ENCODE measurements at regions not wholly inside any gene's neighbourhood (a gene's known extent, or its start where the extent isn't known, plus 50 kb on each side); places are given as distances from the start of the nearest gene placed in this dataset.

GRCh38 chr20:50376179-50376887, 133.8 kb upstream of the PTPN1 start:
- Histone ChIP-seq H3K4me3 (ENCODE audit: control insufficient read depth in 1 of 7, extremely low read depth in 1 of 7, insufficient read depth in 4 of 7, low read depth in 2 of 7, low read length in 6 of 7) (no peak overlapping the region), H3K27ac (ENCODE audit: insufficient read depth in 1 of 2, low read depth in 1 of 2, low read length in 2 of 2, poor library complexity in 1 of 2, severe bottlenecking in 2 of 2) (no peak overlapping the region), H3K36me3 (ENCODE audit: control insufficient read depth in 4 of 4, insufficient read depth in 4 of 4, low read length in 3 of 4) (no peaks in the 10 kb centered on the region), H3K4me1 (ENCODE audit: control extremely low read depth in 1 of 4, control insufficient read depth in 4 of 4, insufficient read depth in 4 of 4, low read length in 3 of 4) (peaks cover 4 to 45% (median 32%) of the 10 kb centered on the region in 4 experiments), H3K27me3 (replicated peaks in 2 of 5; ENCODE audit: control insufficient read depth in 4 of 5, insufficient read depth in 5 of 5, low read length in 4 of 5) (no peaks in the 10 kb centered on the region), H3K9me3 (ENCODE audit: control extremely low read depth in 1 of 5, control insufficient read depth in 4 of 5, insufficient read depth in 2 of 5, low read depth in 1 of 5, low read length in 4 of 5) (no peaks in the 10 kb centered on the region)
- no peak for DNase-seq
- ChIA-PET POLR2A (interaction anchor here (0.6 kb wide), 1 partner anchor 10 kb away, joined by 3 read pairs; no protein-coding TSS in a partner anchor), CTCF (interaction anchor here (2.0 kb wide), 1 partner anchor 9 kb away, joined by 7 read pairs; no protein-coding TSS in a partner anchor)
- 93% methylated on average over 10 of the region's 14 CpGs for WGBS (ENCODE audit: insufficient coverage)

GRCh38 chr20:50376888-50377459, 133.2 kb upstream of the PTPN1 start:
- WGBS (ENCODE audit: insufficient coverage): 79% methylated on average over 15 of the region's 17 CpGs
- POLR2A ChIA-PET: interaction anchor here (0.6 kb wide), 1 partner anchor 10 kb away, joined by 3 read pairs; no protein-coding TSS in a partner anchor

GRCh38 chr20:50378170-50379000, 131.8 kb upstream of the PTPN1 start:
- ChIA-PET POLR2A (interaction anchor here (0.6 kb wide), 1 partner anchor 84 kb away, joined by 3 read pairs; no protein-coding TSS in a partner anchor), CTCF (interaction anchor here (0.7 to 2.6 kb wide), 7 partner anchors 9 to 40 kb away, joined by 3 to 9 read pairs (median 4); no protein-coding TSS in a partner anchor)
- peaks cover 14 to 65% (median 51%) of the 10 kb centered on the region in 4 experiments for H3K4me1 ChIP-seq (ENCODE audit: control extremely low read depth in 1 of 4, control insufficient read depth in 4 of 4, insufficient read depth in 4 of 4, low read length in 3 of 4)
- H3K27ac ChIP-seq (ENCODE audit: insufficient read depth in 1 of 2, low read depth in 1 of 2, low read length in 2 of 2, poor library complexity in 1 of 2, severe bottlenecking in 2 of 2): no peak overlapping the region
- H3K27me3 ChIP-seq (replicated peaks in 2 of 5; ENCODE audit: control insufficient read depth in 4 of 5, insufficient read depth in 5 of 5, low read length in 4 of 5): no peaks in the 10 kb centered on the region
- no peak overlapping the region for H3K4me3 ChIP-seq (ENCODE audit: control insufficient read depth in 1 of 7, extremely low read depth in 1 of 7, insufficient read depth in 4 of 7, low read depth in 2 of 7, low read length in 6 of 7)
- H3K36me3 ChIP-seq (ENCODE audit: control insufficient read depth in 4 of 4, insufficient read depth in 4 of 4, low read length in 3 of 4): no peaks in the 10 kb centered on the region
- WGBS (ENCODE audit: insufficient coverage): 93% methylated on average over 14 of the region's 14 CpGs
- no peaks in the 10 kb centered on the region for H3K9me3 ChIP-seq (ENCODE audit: control extremely low read depth in 1 of 5, control insufficient read depth in 4 of 5, insufficient read depth in 2 of 5, low read depth in 1 of 5, low read length in 4 of 5)
- DNase-seq: no peak

More at GRCh38 chr20:50376888-50377459, 133.2 kb upstream of the PTPN1 start:
- no peaks in the 10 kb centered on the region for H3K36me3 ChIP-seq (ENCODE audit: control insufficient read depth in 4 of 4, insufficient read depth in 4 of 4, low read length in 3 of 4)
- CTCF ChIA-PET: interaction anchor here (2.0 to 2.6 kb wide), 3 partner anchors 9 to 38 kb away, joined by 6 to 9 read pairs (median 7); no protein-coding TSS in a partner anchor
- DNase-seq: no peak
- no peaks in the 10 kb centered on the region for H3K27me3 ChIP-seq (replicated peaks in 2 of 5; ENCODE audit: control insufficient read depth in 4 of 5, insufficient read depth in 5 of 5, low read length in 4 of 5)
- peaks cover 9 to 51% (median 38%) of the 10 kb centered on the region in 4 experiments for H3K4me1 ChIP-seq (ENCODE audit: control extremely low read depth in 1 of 4, control insufficient read depth in 4 of 4, insufficient read depth in 4 of 4, low read length in 3 of 4)
- no peaks in the 10 kb centered on the region for H3K9me3 ChIP-seq (ENCODE audit: control extremely low read depth in 1 of 5, control insufficient read depth in 4 of 5, insufficient read depth in 2 of 5, low read depth in 1 of 5, low read length in 4 of 5)
- H3K4me3 ChIP-seq (ENCODE audit: control insufficient read depth in 1 of 7, extremely low read depth in 1 of 7, insufficient read depth in 4 of 7, low read depth in 2 of 7, low read length in 6 of 7): no peak overlapping the region
- H3K27ac ChIP-seq (ENCODE audit: insufficient read depth in 1 of 2, low read depth in 1 of 2, low read length in 2 of 2, poor library complexity in 1 of 2, severe bottlenecking in 2 of 2): no peak overlapping the region

- CTCF ChIA-PET: interaction anchor here (1.1 to 2.6 kb wide), 5 partner anchors 10 to 41 kb away, joined by 4 to 9 read pairs (median 4); no protein-coding TSS in a partner anchor
- peaks cover 14 to 71% (median 56%) of the 10 kb centered on the region in 4 experiments for H3K4me1 ChIP-seq (ENCODE audit: control extremely low read depth in 1 of 4, control insufficient read depth in 4 of 4, insufficient read depth in 4 of 4, low read length in 3 of 4)
- 59% methylated on average over 31 of the region's 38 CpGs for WGBS (ENCODE audit: insufficient coverage)
- H3K27ac ChIP-seq (ENCODE audit: insufficient read depth in 1 of 2, low read depth in 1 of 2, low read length in 2 of 2, poor library complexity in 1 of 2, severe bottlenecking in 2 of 2): no peak overlapping the region
- no peaks in the 10 kb centered on the region for H3K36me3 ChIP-seq (ENCODE audit: control insufficient read depth in 4 of 4, insufficient read depth in 4 of 4, low read length in 3 of 4)
- POLR2A ChIA-PET: interaction anchor here (0.6 kb wide), 1 partner anchor 83 kb away, joined by 3 read pairs; no protein-coding TSS in a partner anchor
- H3K9me3 ChIP-seq (ENCODE audit: control extremely low read depth in 1 of 5, control insufficient read depth in 4 of 5, insufficient read depth in 2 of 5, low read depth in 1 of 5, low read length in 4 of 5): no peaks in the 10 kb centered on the region
- DNase-seq: peak; percentile 57 to 76 (median 70)
- H3K27me3 ChIP-seq (replicated peaks in 2 of 5; ENCODE audit: control insufficient read depth in 4 of 5, insufficient read depth in 5 of 5, low read length in 4 of 5): no peaks in the 10 kb centered on the region
- no peak overlapping the region for H3K4me3 ChIP-seq (ENCODE audit: control insufficient read depth in 1 of 7, extremely low read depth in 1 of 7, insufficient read depth in 4 of 7, low read depth in 2 of 7, low read length in 6 of 7)
Measured at GRCh38 chr20:50379049-50379990, 130.9 kb upstream of the PTPN1 start.

DNA sequence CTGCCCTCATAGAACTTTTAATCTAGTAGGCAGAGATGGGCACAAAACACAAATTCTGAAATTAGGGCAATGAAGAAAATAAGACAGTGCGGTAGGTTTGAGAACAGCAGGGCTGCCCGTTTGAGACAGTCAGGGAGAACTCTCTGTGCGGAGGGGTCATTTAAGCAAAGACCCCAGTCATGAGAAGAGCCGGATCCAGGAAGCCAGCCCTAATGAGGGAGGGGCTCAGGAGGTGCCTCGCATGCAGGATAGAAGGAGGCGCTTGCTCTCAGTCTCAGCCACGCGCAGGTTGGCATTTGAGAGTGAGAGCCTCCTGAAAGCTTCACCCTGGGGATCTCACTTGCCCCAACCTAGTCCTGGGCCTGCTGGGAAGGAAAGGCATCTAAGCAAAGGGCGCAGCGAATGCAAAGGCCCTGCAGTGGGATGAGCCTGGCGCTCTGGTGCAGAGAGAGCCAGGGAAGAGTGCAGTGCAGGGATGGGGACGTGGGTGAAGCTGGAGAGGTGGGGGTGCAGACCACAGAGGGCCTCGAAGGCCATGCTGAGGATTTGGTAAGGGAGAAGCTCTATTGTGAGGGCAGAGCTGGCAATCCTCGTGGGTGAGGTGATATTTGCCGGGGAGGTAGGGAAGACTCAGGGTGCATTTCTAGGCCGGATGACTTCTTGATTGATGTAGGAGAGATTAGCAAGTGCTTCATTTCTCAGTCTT, 130.0 kb upstream of the PTPN1 start:
- WGBS (ENCODE audit: insufficient coverage): 95% methylated on average over 15 of the region's 16 CpGs

GRCh38 chr20:50380697-50381040, 129.5 kb upstream of the PTPN1 start:
- Histone ChIP-seq H3K9me3 (ENCODE audit: control extremely low read depth in 1 of 5, control insufficient read depth in 4 of 5, insufficient read depth in 2 of 5, low read depth in 1 of 5, low read length in 4 of 5) (no peaks in the 10 kb centered on the region), H3K36me3 (ENCODE audit: control insufficient read depth in 4 of 4, insufficient read depth in 4 of 4, low read length in 3 of 4) (no peaks in the 10 kb centered on the region), H3K4me1 (ENCODE audit: control extremely low read depth in 1 of 4, control insufficient read depth in 4 of 4, insufficient read depth in 4 of 4, low read length in 3 of 4) (peaks cover 14 to 82% (median 65%) of the 10 kb centered on the region in 4 experiments), H3K27me3 (replicated peaks in 2 of 5; ENCODE audit: control insufficient read depth in 4 of 5, insufficient read depth in 5 of 5, low read length in 4 of 5) (no peaks in the 10 kb centered on the region), H3K27ac (ENCODE audit: insufficient read depth in 1 of 2, low read depth in 1 of 2, low read length in 2 of 2, poor library complexity in 1 of 2, severe bottlenecking in 2 of 2) (no peak overlapping the region), H3K4me3 (ENCODE audit: control insufficient read depth in 1 of 7, extremely low read depth in 1 of 7, insufficient read depth in 4 of 7, low read depth in 2 of 7, low read length in 6 of 7) (no peak overlapping the region)
- WGBS (ENCODE audit: insufficient coverage): 87% methylated on average over 2 of the region's 5 CpGs
- no peak for DNase-seq
- ChIA-PET POLR2A (interaction anchor here (0.7 kb wide), 1 partner anchor 71 kb away, joined by 3 read pairs; no protein-coding TSS in a partner anchor), CTCF (no interaction called here)

More for the DNA sequence above, 130.0 kb upstream of the PTPN1 start:
- no peak overlapping the region for H3K27ac ChIP-seq (ENCODE audit: insufficient read depth in 1 of 2, low read depth in 1 of 2, low read length in 2 of 2, poor library complexity in 1 of 2, severe bottlenecking in 2 of 2)
- no peaks in the 10 kb centered on the region for H3K9me3 ChIP-seq (ENCODE audit: control extremely low read depth in 1 of 5, control insufficient read depth in 4 of 5, insufficient read depth in 2 of 5, low read depth in 1 of 5, low read length in 4 of 5)
- no peak overlapping the region for H3K4me3 ChIP-seq (ENCODE audit: control insufficient read depth in 1 of 7, extremely low read depth in 1 of 7, insufficient read depth in 4 of 7, low read depth in 2 of 7, low read length in 6 of 7)
- H3K4me1 ChIP-seq (ENCODE audit: control extremely low read depth in 1 of 4, control insufficient read depth in 4 of 4, insufficient read depth in 4 of 4, low read length in 3 of 4): peaks cover 14 to 78% (median 61%) of the 10 kb centered on the region in 4 experiments
- H3K36me3 ChIP-seq (ENCODE audit: control insufficient read depth in 4 of 4, insufficient read depth in 4 of 4, low read length in 3 of 4): no peaks in the 10 kb centered on the region
- ChIA-PET CTCF (interaction anchor here (1.2 kb wide), 1 partner anchor 42 kb away, joined by 4 read pairs; no protein-coding TSS in a partner anchor), POLR2A (no interaction called here)
- H3K27me3 ChIP-seq (replicated peaks in 2 of 5; ENCODE audit: control insufficient read depth in 4 of 5, insufficient read depth in 5 of 5, low read length in 4 of 5): no peaks in the 10 kb centered on the region
- DNase-seq: no peak

Measured in common myeloid progenitor, CD34-positive (primary cell).